ENCODE measurements at regions not wholly inside any gene's neighbourhood (a gene's known extent, or its start where the extent isn't known, plus 50 kb on each side); places are given as distances from the start of the nearest gene placed in this dataset.

DNA sequence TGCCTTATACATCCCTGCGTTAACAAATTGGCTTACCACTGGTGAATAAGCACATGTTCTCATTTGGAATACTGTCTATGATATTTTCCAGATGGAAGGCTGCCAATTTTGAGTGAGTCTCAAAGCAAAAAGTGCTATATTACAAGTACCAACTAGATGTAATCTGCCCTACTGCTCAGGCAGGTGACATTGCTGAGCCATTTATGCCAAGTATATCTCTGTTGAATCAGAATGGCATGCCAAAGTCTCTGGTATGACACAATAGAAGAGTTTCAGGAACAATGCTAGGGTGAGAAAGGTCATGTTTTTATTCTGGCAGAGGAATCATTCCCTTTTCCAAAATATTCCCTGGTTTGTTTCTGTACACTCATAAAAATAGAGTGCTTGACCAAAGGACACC lies 356.5 kb downstream of the CDH9 start:
- no peak for DNase-seq (ENCODE audit: low spot score)
- TF ChIP-seq NCOA1 (CRISPR knock-in tag; IDR thresholded peaks at IDR 0.05), result no peak
- TF ChIP-seq SETDB1 (CRISPR knock-in tag; IDR thresholded peaks at IDR 0.05; ENCODE audit: borderline replicate concordance), result no peak
- TF ChIP-seq MLLT10 (CRISPR knock-in tag; IDR thresholded peaks at IDR 0.05), result no peak
- no peak for TF ChIP-seq BRCA1 (CRISPR knock-in tag; IDR thresholded peaks at IDR 0.05)
- TF ChIP-seq ZNF629 (CRISPR knock-in tag; conservative IDR thresholded peaks at IDR 0.05), result no peak
- no peak for TF ChIP-seq ARNT2 (CRISPR knock-in tag; IDR thresholded peaks at IDR 0.05; ENCODE audit: low read depth)
- no peak for TF ChIP-seq ZNF383 (CRISPR knock-in tag; IDR thresholded peaks at IDR 0.05; ENCODE audit: borderline replicate concordance)
- TF ChIP-seq SALL2 (CRISPR knock-in tag; IDR thresholded peaks at IDR 0.05), result no peak
- no peak for TF ChIP-seq ZNF264 (CRISPR knock-in tag; IDR thresholded peaks at IDR 0.05)
- TF ChIP-seq ISX (CRISPR knock-in tag; conservative IDR thresholded peaks at IDR 0.05), result no peak
- TF ChIP-seq TBL1XR1 (IDR thresholded peaks at IDR 0.05; ENCODE audit: borderline replicate concordance, low read length, partially characterized antibody), result no peak
- TF ChIP-seq NR2F6 (IDR thresholded peaks at IDR 0.05), result no peak
- TF ChIP-seq NR2F6 (CRISPR knock-in tag; IDR thresholded peaks at IDR 0.05), result no peak
- no peak for TF ChIP-seq ZBTB37 (CRISPR knock-in tag; IDR thresholded peaks at IDR 0.05)
- no peak for TF ChIP-seq ZNF614 (CRISPR knock-in tag; IDR thresholded peaks at IDR 0.05; ENCODE audit: borderline replicate concordance)
- no peak for TF ChIP-seq RELA (CRISPR knock-in tag; IDR thresholded peaks at IDR 0.05)
- TF ChIP-seq NFE2 (CRISPR knock-in tag; IDR thresholded peaks at IDR 0.05), result no peak
- TF ChIP-seq ZNF652 (CRISPR knock-in tag; IDR thresholded peaks at IDR 0.05; ENCODE audit: borderline replicate concordance, low read depth), result no peak
- no peak for TF ChIP-seq DR1 (CRISPR knock-in tag; IDR thresholded peaks at IDR 0.05)
- Histone ChIP-seq H3K27me3 (ENCODE audit: control insufficient read depth in 1 of 2, insufficient read depth in 2 of 2, low read length in 2 of 2) (no peaks in the 10 kb centered on the region), H3K36me3 (replicated peaks in 1 of 2; ENCODE audit: control insufficient read depth in 1 of 2, insufficient read depth in 2 of 2, low read length in 2 of 2) (no peaks in the 10 kb centered on the region), H3K4me1 (ENCODE audit: insufficient read depth, low read length) (no peaks in the 10 kb centered on the region), H3K9me3 (ENCODE audit: low read length) (peaks cover 43% of the 10 kb centered on the region), H3K4me3 (replicated peaks in 1 of 3; ENCODE audit: insufficient read depth in 1 of 3, low read depth in 2 of 3, low read length in 3 of 3) (no peak overlapping the region), H3K9ac (ENCODE audit: insufficient read depth, low read depth, low read length) (no peak overlapping the region), H4K20me1 (ENCODE audit: insufficient read depth, low read length) (no peaks in the 10 kb centered on the region), H3K79me2 (ENCODE audit: insufficient read depth, low read length) (no peaks in the 10 kb centered on the region), H3K27ac (ENCODE audit: extremely low read length, insufficient read depth, low read length) (no peak overlapping the region), H3K4me2 (ENCODE audit: low read depth, low read length) (no peak overlapping the region), H2AFZ (ENCODE audit: low read length) (no peak overlapping the region)
- no peak for ATAC-seq
- intact Hi-C loops (cut with micrococcal nuclease; ENCODE audit: unreplicated experiment) (no loop called here), in situ Hi-C loops (cut with HindIII; ENCODE audit: extremely low pct_ligation_motif_present, low pct_unique_long_range_greater_than_20kb) (no loop called here)
- no TSS peak for BruUV-seq (replicated peaks)
- ChIA-PET CTCF (ENCODE audit: low intra/inter-chr PET ratio, low total read pairs) (no interaction called here), POLR2A (no interaction called here)
- FAIRE-seq, result no peak
- WGBS (ENCODE audit: low lambda C conversion rate), result 0% methylated on average over 1 of the region's 1 CpG
